ENCODE measurements at regions not wholly inside any gene's neighbourhood (a gene's known extent, or its start where the extent isn't known, plus 50 kb on each side); places are given as distances from the start of the nearest gene placed in this dataset.

DNA sequence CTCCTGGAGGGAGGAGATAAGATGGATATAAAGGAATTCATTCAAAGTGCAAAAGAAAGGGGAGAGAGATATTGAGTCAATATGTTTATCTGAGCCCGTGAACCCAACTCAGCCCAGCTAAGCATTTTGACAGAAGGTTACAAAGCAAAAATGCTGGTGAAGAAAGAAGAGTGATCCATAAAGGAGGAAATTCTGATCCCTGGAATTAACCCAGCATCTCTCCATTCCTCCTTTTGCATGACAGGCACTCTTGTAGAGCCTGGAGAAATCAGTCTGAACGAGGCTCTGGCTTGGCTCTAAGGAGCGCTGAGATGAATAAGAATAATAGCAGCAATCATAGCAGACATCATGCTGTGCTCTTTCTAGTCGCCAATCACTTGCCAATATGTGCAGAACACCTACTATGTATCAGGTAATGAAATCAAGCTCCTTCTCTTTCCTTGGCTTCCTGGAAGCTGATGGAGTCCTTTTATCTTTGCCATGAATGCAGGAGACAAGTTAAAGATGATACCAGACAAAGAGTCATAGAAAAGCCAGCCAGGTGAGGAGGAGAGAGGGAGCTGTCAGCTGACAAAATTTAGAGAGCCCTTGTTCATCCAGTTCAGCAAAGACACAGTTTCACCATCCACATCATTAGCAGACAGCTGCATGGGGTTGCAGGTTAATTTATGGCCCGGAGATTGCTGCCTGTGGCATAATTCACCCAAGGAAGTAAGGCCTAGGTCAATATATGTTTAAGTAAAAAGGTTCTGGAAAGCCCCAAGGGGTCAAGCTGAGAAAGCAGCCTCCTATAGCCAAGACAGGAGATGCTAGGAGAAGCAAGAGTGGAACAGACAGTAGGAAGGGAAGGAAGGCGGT, 476.5 kb upstream of the TBX3 start:
- TF ChIP-seq, protein P1, sequence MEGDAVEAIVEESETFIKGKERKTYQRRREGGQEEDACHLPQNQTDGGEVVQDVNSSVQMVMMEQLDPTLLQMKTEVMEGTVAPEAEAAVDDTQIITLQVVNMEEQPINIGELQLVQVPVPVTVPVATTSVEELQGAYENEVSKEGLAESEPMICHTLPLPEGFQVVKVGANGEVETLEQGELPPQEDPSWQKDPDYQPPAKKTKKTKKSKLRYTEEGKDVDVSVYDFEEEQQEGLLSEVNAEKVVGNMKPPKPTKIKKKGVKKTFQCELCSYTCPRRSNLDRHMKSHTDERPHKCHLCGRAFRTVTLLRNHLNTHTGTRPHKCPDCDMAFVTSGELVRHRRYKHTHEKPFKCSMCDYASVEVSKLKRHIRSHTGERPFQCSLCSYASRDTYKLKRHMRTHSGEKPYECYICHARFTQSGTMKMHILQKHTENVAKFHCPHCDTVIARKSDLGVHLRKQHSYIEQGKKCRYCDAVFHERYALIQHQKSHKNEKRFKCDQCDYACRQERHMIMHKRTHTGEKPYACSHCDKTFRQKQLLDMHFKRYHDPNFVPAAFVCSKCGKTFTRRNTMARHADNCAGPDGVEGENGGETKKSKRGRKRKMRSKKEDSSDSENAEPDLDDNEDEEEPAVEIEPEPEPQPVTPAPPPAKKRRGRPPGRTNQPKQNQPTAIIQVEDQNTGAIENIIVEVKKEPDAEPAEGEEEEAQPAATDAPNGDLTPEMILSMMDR (IDR thresholded peaks at IDR 0.05): no peak
- no peak for TF ChIP-seq POLR2A (IDR thresholded peaks at IDR 0.05)
